H1 (cell line): ENCODE measurements at regions not wholly inside any gene's neighbourhood (a gene's known extent, or its start where the extent isn't known, plus 50 kb on each side); places are given as distances from the start of the nearest gene placed in this dataset.

Source experiments
- CTCF ChIA-PET: fragments of 300-600 bp; sonication (Branson Sonifier 250); formaldehyde crosslinking; loops from one replicate; lab custom pipeline; 2021; ENCODE audit not compliant: partially characterized antibody; lab: Charles Lee
- POLR2A ChIA-PET: fragments of 300-600 bp; sonication (Branson Sonifier 250); formaldehyde crosslinking; loops from one replicate; lab custom pipeline; 2021; ENCODE audit warnings: inconsistent platforms; ENCODE audit not compliant: partially characterized antibody; lab: Charles Lee
- DNase-seq, 2 experiments: peaks; one replicate each; pipeline versions ENCODE4 v3.0.0 to v3.0.0-alpha.2; 2010 to 2022; ENCODE audit warnings: low spot score in 2 of 2, low read depth in 1 of 2, mixed read lengths in 1 of 2
- FAIRE-seq: peaks from 2 replicates; lab custom pipeline; 2011; peaks lifted over from hg19 to GRCh38; lab: Jason Lieb, UNC
- H2AFZ ChIP-seq: 2 replicates; pipeline ENCODE4 v1.8.1; 2012; ENCODE audit warnings: low read length, inconsistent platforms
- H2AK5ac ChIP-seq: 2 replicates; pipeline ENCODE4 v1.6.1; 2013; ENCODE audit warnings: low read depth, low read length
- H2BK120ac ChIP-seq: replicated peaks from 2 replicates; pipeline ENCODE3; 2013; ENCODE audit warnings: low read depth, low read length, inconsistent platforms
- H2BK12ac ChIP-seq: 2 replicates; pipeline ENCODE4 v1.6.1; 2013; ENCODE audit warnings: low read depth, low read length
- H2BK15ac ChIP-seq: 2 replicates; pipeline ENCODE4 v1.6.1; 2013; ENCODE audit warnings: low read length
- H2BK20ac ChIP-seq: 2 replicates; pipeline ENCODE4 v1.6.1; 2013; ENCODE audit warnings: low read length
- H2BK5ac ChIP-seq: 2 replicates; pipeline ENCODE4 v1.6.1; 2013; ENCODE audit warnings: low read depth, low read length
- H3K14ac ChIP-seq: 2 replicates; pipeline ENCODE4 v1.6.1; 2013; ENCODE audit warnings: inconsistent platforms; ENCODE audit not compliant: insufficient read length
- H3K18ac ChIP-seq: 2 replicates; pipeline ENCODE4 v1.6.1; 2013; ENCODE audit warnings: low read length; ENCODE audit errors: extremely low read depth
- H3K23ac ChIP-seq: 2 replicates; pipeline ENCODE4 v1.6.1; 2013; ENCODE audit warnings: inconsistent platforms; ENCODE audit not compliant: insufficient read length
- H3K23me2 ChIP-seq: 2 replicates; pipeline ENCODE4 v1.6.1; 2013; ENCODE audit warnings: low read depth, low read length
- H3K27ac ChIP-seq: 2 replicates; pipeline ENCODE4 v1.6.1; 2011; ENCODE audit warnings: low read depth, low read length, inconsistent platforms
- H3K27me3 ChIP-seq, 4 experiments: replicated peaks in 1 of 4; 1 replicate in 1 of 4; 2 replicates in 3 of 4; pipeline versions ENCODE4 v1.6.1 to v1.8.1; 2011 to 2013; ENCODE audit warnings: low read length in 3 of 4, mild to moderate bottlenecking in 3 of 4, inconsistent platforms in 2 of 4, mixed read lengths in 2 of 4, moderate library complexity in 1 of 4; ENCODE audit not compliant: control insufficient read depth in 3 of 4, insufficient read depth in 3 of 4; ENCODE audit errors: extremely low read depth in 1 of 4
- H3K36me3 ChIP-seq, 4 experiments: 2 replicates each; pipeline versions ENCODE4 v1.6.1 to v1.8.1; 2011 to 2013; ENCODE audit warnings: mild to moderate bottlenecking in 4 of 4, low read length in 3 of 4, moderate library complexity in 2 of 4, control low read depth in 1 of 4, inconsistent platforms in 1 of 4; ENCODE audit not compliant: insufficient read depth in 4 of 4, control insufficient read depth in 2 of 4
- H3K4ac ChIP-seq: replicated peaks from 2 replicates; pipeline ENCODE3; 2013; ENCODE audit warnings: low read length, low read depth, mixed read lengths, inconsistent platforms; ENCODE audit not compliant: insufficient read length
- H3K4me1 ChIP-seq, 4 experiments: replicated peaks in 1 of 4; 1 replicate in 1 of 4; 2 replicates in 3 of 4; pipeline versions ENCODE4 v1.6.1 to v1.8.1; 2011 to 2013; ENCODE audit warnings: low read length in 3 of 4, inconsistent platforms in 2 of 4, mixed read lengths in 1 of 4; ENCODE audit not compliant: insufficient read depth in 4 of 4, control insufficient read depth in 3 of 4
- H3K4me2 ChIP-seq, 2 experiments: 2 replicates each; pipeline versions ENCODE4 v1.6.1 to v1.8.1; 2011 to 2013; ENCODE audit warnings: low read depth in 2 of 2, low read length in 2 of 2, control low read depth in 1 of 2, inconsistent platforms in 1 of 2, mild to moderate bottlenecking in 1 of 2; ENCODE audit not compliant: insufficient read depth in 1 of 2
- H3K4me3 ChIP-seq, 4 experiments: fragments of 200-600, 300-600 bp in 1 of 4; sonication (generic), shearing (Covaris generic), sonication (Bioruptor Twin) in 1 of 4; 2 replicates each; pipeline versions ENCODE4 v1.5.1 to v1.8.1; 2011 to 2016; ENCODE audit warnings: low read length in 4 of 4, low read depth in 3 of 4, control low read depth in 2 of 4, inconsistent platforms in 2 of 4, mild to moderate bottlenecking in 2 of 4, mixed read lengths in 1 of 4, moderate library complexity in 1 of 4; ENCODE audit not compliant: insufficient read depth in 2 of 4; ENCODE audit errors: extremely low read depth in 1 of 4
- H3K56ac ChIP-seq: replicated peaks from 2 replicates; pipeline ENCODE3; 2013; ENCODE audit warnings: low read depth, mild to moderate bottlenecking, mixed read lengths, low read length, inconsistent platforms; ENCODE audit not compliant: insufficient read length
- H3K79me1 ChIP-seq: 2 replicates; pipeline ENCODE4 v1.6.1; 2013; ENCODE audit warnings: low read depth, low read length, control low read depth
- H3K79me2 ChIP-seq, 2 experiments: 2 replicates each; pipeline versions ENCODE4 v1.6.1 to v1.8.1; 2012 to 2013; ENCODE audit warnings: low read length in 2 of 2, mild to moderate bottlenecking in 2 of 2, inconsistent platforms in 1 of 2; ENCODE audit not compliant: insufficient read depth in 2 of 2, control insufficient read depth in 1 of 2
- H3K9ac ChIP-seq, 4 experiments: replicated peaks in 1 of 4; 1 replicate in 1 of 4; 2 replicates in 3 of 4; pipeline versions ENCODE4 v1.6.1 to v1.8.1; 2011 to 2013; ENCODE audit warnings: low read depth in 3 of 4, low read length in 3 of 4, control low read depth in 2 of 4, mild to moderate bottlenecking in 2 of 4, moderate library complexity in 2 of 4, inconsistent platforms in 1 of 4; ENCODE audit errors: extremely low read depth in 1 of 4
- H3K9me3 ChIP-seq, 2 experiments: 2 replicates each; pipeline versions ENCODE4 v1.6.1 to v1.8.1; 2012 to 2013; ENCODE audit warnings: mild to moderate bottlenecking in 2 of 2, moderate library complexity in 2 of 2, control low read depth in 1 of 2, inconsistent platforms in 1 of 2, low read depth in 1 of 2, low read length in 1 of 2, mixed read lengths in 1 of 2; ENCODE audit not compliant: insufficient read depth in 2 of 2
- H4K20me1 ChIP-seq, 2 experiments: replicated peaks in 1 of 2; 2 replicates each; pipeline versions ENCODE3 to v1.8.1; 2011 to 2013; ENCODE audit warnings: inconsistent platforms in 2 of 2, low read length in 2 of 2, mild to moderate bottlenecking in 1 of 2; ENCODE audit not compliant: insufficient read depth in 2 of 2, control insufficient read depth in 1 of 2
- H4K5ac ChIP-seq: 2 replicates; pipeline ENCODE4 v1.6.1; 2013; ENCODE audit warnings: low read length, low read depth, mixed read lengths, inconsistent platforms; ENCODE audit not compliant: insufficient read length
- H4K8ac ChIP-seq: 2 replicates; pipeline ENCODE4 v1.8.0; 2013; ENCODE audit warnings: mild to moderate bottlenecking, moderate library complexity, low read length, inconsistent platforms; ENCODE audit not compliant: insufficient read depth; ENCODE audit errors: extremely low read depth
- H4K91ac ChIP-seq: replicated peaks from 2 replicates; pipeline ENCODE3; 2013; ENCODE audit warnings: low read length, mixed read lengths, inconsistent platforms; ENCODE audit not compliant: insufficient read length
- CTBP2 ChIP-seq: IDR thresholded peaks from 2 replicates; pipeline ENCODE4 v1.7.0; 2011; ENCODE audit warnings: borderline replicate concordance, mild to moderate bottlenecking, moderate library complexity, mixed read lengths, low read length; ENCODE audit not compliant: insufficient read depth, insufficient read length
- HDAC2 ChIP-seq, 2 experiments: fragments of 300-600 bp in 1 of 2; sonication (generic) in 1 of 2; IDR thresholded peaks; 2 replicates each; pipeline ENCODE4 v1.6.1; 2011 to 2012; ENCODE audit warnings: low read depth in 2 of 2, low read length in 2 of 2, mild to moderate bottlenecking in 2 of 2, moderate library complexity in 2 of 2, borderline replicate concordance in 1 of 2, inconsistent platforms in 1 of 2
- SP4 ChIP-seq: IDR thresholded peaks from 2 replicates; pipeline ENCODE4 v1.6.1; 2012; ENCODE audit warnings: low read length, inconsistent platforms
- WGBS, 2 experiments: shearing (Covaris generic) in 1 of 2; methylation state at CpG; one replicate each; pipeline versions ENCODE4 v1.1.6 to v1.1.7; 2013 to 2015; ENCODE audit warnings: low lambda C conversion rate in 2 of 2, mixed read lengths in 2 of 2, inconsistent platforms in 1 of 2, low coverage in 1 of 2, missing lambda C conversion rate in 1 of 2; ENCODE audit not compliant: insufficient replicate concordance in 2 of 2, insufficient coverage in 1 of 2, insufficient read length in 1 of 2; ENCODE audit errors: extremely low coverage in 1 of 2, missing lambda C conversion rate in 1 of 2; 5-methylcytosine and 5-hydroxymethylcytosine counted together

DNA sequence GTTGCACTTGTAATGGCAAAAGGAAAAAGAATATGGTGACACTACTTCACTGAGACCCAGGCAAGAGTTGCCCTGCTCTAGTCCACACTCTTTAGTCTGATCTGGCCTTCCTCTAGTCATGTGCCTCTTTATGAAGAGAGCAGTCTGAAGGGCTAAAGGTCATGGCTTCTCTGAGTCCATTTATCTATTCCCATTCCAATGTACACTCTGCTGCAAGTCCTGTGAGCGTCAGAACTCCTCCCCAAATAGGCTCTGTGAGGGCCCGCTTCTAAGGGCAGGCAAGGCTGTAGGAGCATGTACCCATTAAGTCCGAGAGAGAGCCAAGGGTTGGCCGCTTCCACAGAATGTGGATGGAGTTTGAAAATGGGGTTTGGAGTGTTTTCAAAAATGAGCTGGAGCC is 209.3 kb downstream of the AHR start:
- Histone ChIP-seq H2BK20ac (no peak overlapping the region), H3K27ac (no peak overlapping the region), H2BK5ac (no peak overlapping the region), H3K27me3 (no peaks in the 10 kb centered on the region), H4K20me1 (no peaks in the 10 kb centered on the region), H3K4ac (no peak overlapping the region), H3K4me3 (no peak overlapping the region), H3K9me3 (no peaks in the 10 kb centered on the region), H3K9ac (no peak overlapping the region), H4K5ac (no peak overlapping the region), H3K79me2 (no peaks in the 10 kb centered on the region), H3K36me3 (no peaks in the 10 kb centered on the region), H2AFZ (no peak overlapping the region), H2AK5ac (no peak overlapping the region), H3K4me1 (no peaks in the 10 kb centered on the region), H2BK15ac (no peak overlapping the region), H4K91ac (no peak overlapping the region), H3K23me2 (no peaks in the 10 kb centered on the region), H2BK120ac (no peak overlapping the region), H3K4me2 (no peak overlapping the region), H3K14ac (no peak overlapping the region), H3K23ac (no peak overlapping the region), H4K8ac (no peak overlapping the region), H2BK12ac (no peak overlapping the region), H3K18ac (no peak overlapping the region), H3K79me1 (no peaks in the 10 kb centered on the region), H3K56ac (no peak overlapping the region)
- CTCF ChIA-PET, result no interaction called here
- POLR2A ChIA-PET, result no interaction called here
- WGBS, 2 experiments, result 93% methylated on average over 4 of the region's 4 CpGs; no CpG with 5 or more reads in 1 of the 2 experiments
- FAIRE-seq, result no peak
- DNase-seq, result no peak
- TF ChIP-seq CTBP2, result no peak
- TF ChIP-seq HDAC2 (IDR thresholded peaks at IDR 0.05; ENCODE audit: borderline replicate concordance in 1 of 2, low read depth in 2 of 2, low read length in 2 of 2), result no peak
- no peak for TF ChIP-seq SP4
